ENCODE measurements at regions not wholly inside any gene's neighbourhood (a gene's known extent, or its start where the extent isn't known, plus 50 kb on each side); places are given as distances from the start of the nearest gene placed in this dataset.
"Not testable (repeated sequence)": the region's sequence is repeated elsewhere in the genome, so short reads cannot be mapped to it uniquely, and the experiment has no call there.

DNA sequence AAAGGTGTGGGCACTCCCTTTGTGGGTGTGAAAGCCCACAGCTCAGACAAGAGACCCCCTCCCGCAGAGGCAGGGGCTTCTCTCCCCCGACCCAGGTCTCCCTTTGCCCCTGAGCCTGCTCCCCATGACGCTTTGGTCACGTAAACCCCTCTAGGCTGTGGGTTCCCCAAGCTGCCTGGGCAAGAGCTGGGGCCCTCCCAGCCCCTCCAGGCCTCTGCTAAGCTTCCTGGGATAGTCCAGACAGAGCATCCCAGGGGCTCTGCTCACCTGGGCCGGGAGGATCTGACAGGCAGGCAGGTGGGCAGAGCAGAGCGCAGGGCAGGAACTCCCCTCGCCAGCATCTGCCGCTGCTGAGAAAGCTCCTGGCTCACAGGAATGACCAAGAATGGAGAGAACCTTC lies 177.3 kb downstream of the BANP start:
- DNase-seq, result no peak

DNA sequence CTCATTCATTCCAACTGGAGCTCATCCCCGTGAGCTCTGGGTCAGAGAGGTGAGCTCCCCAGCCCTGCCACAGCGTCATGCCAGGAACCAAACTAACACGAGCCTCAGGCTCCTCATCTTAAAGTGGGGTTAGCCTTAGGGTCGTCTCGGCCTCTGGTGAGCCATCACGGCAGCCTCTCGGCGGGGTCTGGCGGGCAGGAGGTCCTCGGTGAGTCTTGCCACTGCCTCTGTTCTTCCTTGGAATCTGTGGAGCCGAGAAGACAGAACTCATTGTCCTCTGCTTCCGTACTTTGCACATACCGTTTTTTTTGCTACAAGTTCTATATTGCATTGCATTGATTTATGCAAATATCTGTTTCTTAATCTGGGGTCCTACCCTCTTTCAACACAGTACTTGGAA lies 177.9 kb downstream of the BANP start:
- DNase-seq, result not testable (repeated sequence)

- no peak for DNase-seq
Observed at GRCh38 chr16:88130016-88130415, 178.8 kb downstream of the BANP start.

- no peak for DNase-seq
Observed at GRCh38 chr16:88130681-88131080, 179.4 kb downstream of the BANP start.

- no peak for DNase-seq
Observed at GRCh38 chr16:88131256-88131655, 180.0 kb downstream of the BANP start.

- no peak for DNase-seq
Observed at GRCh38 chr16:88131966-88132365, 180.7 kb downstream of the BANP start.

DNA sequence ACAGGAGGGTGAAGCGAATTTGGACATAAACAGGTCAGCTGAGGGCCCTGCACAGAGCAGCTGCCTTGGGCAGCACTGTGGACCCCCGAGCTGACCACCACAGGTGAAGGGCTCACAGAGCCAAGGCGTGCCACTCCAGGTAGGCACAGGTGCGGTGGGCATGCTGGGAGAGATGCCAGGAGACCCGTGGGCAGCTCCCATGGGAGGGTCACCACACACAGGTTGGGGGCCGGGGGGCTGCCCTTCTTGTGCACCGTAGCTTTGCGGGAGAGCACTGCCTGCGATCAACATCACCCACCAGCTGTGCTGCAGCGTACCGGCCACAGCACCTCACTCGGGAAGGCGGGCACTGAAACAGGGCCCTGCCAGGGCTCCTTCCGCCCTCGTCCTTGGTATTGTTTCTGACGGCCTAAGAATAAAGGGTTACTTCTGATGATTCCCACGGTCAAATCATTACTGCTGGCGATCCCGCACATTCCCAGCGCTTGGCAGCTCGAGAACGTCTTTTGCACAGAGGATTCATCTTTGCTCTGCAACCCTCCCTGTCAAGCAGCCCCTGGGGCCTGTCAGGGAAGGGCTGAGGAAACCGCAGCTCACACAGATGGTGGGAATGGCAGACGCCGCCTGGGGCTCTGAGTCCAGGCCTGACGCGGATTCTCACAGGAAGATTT lies 181.7 kb downstream of the BANP start:
- no peak for DNase-seq

DNA sequence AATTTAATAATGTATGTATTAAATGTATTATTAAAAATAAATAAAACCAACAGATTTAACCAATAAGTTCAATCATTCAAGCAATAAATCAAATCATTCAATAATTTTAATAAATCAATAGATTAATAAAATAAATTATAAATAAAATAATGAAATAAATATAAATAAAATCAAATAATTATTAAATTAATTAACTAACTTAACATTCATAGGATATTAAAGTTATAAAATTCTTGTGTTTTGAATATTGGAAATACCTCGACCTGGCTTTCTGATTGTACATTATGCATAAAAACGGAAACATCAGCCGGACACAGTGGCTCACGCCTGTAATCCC lies 182.2 kb downstream of the BANP start:
- DNase-seq, result no peak

- not testable (repeated sequence) for DNase-seq
Observed at GRCh38 chr16:88134172-88134898, 183.1 kb downstream of the BANP start.

GRCh38 chr16:88134899-88135682 lies 183.9 kb downstream of the BANP start:
- not testable (repeated sequence) for DNase-seq

- not testable (repeated sequence) for DNase-seq
Observed at GRCh38 chr16:88136211-88136713, 185.0 kb downstream of the BANP start.

GRCh38 chr16:88136939-88137338 lies 185.7 kb downstream of the BANP start:
- DNase-seq, result not testable (repeated sequence)

DNA sequence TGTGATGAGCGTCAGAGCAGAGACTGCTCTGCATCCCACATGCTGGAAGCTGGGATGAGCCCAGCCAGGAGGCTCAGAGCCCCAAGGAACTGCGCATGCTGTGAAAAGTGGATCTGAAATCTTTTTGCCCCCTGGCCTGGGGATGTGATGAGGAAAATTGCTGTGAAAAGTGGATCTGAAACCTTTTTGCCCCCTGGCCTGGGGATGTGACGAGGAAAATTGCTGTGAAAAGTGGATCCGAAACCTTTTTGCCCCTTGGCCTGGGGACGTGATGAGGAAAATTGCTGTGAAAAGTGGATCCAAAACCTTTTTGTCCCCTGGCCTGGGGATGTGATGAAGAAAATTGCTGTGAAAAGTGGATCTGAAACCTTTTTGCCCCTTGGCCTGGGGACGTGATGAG lies 187.9 kb downstream of the BANP start:
- not testable (repeated sequence) for DNase-seq

GRCh38 chr16:88140195-88140594 lies 189.0 kb downstream of the BANP start:
- DNase-seq, result not testable (repeated sequence)

GRCh38 chr16:88141580-88141979 lies 190.3 kb downstream of the BANP start:
- DNase-seq, result no peak

- not testable (repeated sequence) for DNase-seq
Observed at GRCh38 chr16:88142056-88142935, 191.1 kb downstream of the BANP start.

DNA sequence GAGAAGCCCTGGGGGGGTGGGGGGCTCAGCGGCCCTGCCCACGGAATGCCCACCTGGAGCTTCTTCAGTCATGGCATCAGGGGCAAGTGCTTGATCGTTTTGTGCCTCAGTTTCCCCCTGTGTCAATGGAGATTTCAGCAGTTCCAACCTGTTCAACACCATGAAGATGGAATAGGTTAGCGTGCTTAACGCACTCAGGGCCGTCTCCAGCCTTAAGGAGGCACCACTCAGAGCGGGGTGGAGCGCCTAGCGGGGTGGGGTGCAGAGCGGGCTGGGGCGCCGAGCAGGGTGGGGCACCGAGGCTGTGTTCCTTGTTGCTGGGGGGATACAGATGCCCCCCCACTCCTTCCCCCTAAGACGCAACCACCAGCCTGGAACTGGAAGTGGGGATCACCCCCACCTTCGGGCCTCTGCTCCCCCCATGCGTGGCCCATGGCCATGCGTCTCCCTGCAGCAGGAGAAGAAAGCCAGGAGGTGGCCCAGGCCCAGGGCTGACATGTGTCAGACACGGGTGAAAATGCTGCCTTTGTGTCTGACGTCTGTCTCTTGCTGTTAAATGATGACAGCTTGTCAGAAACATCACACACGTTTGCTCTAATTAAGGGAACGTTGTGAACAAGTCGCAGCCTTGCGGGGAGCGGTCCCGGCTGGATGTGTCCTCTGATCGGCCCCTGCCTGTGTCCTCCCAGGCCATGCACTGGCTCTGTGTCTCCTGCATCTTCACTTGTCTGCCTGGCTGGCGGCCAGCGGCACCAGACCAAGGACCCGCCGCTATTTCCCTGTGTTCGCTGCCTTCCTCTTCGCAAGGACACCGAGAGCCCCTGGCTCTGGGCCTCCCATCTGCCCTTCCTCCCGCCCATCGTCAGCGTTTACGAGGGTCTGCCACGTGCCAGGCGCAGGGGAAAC lies 192.1 kb downstream of the BANP start:
- not testable (repeated sequence) for DNase-seq

DNA sequence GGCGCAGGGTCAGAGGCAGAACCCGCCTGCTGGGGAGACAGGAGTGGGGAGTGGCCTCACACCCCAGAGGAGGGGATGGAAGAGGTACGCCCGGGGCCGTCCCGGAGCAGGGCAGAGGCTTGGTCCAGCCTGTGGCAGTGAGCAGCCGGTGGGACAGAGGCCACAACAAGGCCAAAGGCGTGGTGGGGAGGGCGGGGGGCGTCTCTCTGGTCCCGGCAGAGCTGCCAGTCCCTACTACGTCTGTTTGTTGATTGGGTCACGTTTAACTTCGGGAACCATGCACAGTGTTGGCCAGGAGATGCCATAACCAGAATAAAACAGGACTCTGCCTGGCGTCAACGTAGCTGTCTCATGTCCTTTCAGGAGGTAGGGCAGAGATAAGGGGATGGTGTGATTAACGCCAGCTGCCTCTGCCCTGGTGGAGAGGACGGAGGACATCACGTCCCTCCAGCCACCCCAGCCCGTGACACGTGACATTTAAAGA lies 192.8 kb downstream of the BANP start:
- DNase-seq, result no peak

DNA sequence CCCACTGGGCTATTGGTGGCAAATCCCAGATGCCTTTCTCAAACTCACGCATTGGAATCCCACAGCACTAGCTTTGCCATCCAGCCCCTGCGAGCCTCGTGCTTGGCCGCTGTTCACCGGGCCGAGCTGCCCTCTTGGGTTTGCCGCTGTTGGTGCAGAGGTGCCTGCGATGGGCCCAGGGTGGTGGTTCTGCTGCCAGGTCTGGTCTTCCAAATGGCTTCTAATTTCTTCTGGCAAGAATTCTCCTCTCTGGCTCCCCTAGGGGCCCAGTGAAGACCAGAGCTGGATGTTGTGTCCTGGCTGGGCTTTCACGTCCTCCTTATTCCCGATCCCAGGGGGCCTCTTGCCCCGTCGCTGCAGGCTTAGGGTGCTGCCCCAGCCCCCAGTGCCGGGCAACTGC lies 194.1 kb downstream of the BANP start:
- DNase-seq, result not testable (repeated sequence)

DNA sequence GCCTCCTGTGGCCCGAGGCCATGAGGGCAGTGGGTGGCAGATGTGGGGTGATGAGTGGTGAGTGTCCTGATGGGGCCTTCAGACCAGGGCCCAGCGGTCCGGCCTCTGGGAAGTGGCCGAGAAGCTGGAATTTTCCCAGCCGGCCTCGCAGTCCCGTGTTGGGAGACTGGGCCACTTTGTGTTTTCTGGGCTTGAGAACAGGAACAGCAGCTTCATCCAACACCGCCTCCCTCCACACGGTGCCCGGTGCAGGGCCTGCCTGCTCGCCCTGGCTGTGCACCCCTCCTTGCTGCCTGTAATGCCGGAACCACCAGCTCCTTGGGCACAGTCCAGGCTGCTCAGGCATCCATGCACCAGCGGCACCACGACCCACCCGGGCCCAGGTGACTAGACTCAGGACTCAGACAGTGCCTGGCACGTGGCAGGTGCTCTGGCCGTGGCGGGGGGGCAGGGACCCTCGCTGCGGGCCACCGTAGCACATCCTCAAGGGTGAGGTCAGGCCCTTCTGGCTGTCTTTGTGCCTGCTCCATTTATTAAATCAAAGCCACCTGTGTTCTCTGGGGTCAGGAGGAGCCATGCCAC lies 194.7 kb downstream of the BANP start:
- not testable (repeated sequence) for DNase-seq

DNA sequence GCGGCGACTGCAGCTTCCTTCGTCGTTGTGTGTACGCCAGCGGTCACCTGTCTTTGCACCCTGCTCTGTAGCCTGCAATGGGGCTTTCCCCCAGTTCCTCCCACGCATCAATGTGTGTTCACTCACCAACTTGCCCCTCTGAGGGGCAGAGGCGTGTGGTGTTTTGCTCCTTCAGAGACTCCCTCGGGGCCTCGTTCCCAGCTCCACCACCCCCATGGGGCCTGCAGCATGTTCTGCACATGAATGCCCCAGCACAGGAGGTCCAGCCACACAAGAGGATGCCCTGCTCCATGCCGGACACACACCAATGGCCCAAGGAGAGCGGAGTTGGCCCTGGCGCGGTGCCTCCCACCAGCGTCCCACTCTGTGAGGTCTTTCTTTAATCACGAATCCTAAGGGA lies 196.8 kb downstream of the BANP start:
- not testable (repeated sequence) for DNase-seq
